Right atrium auricular region (tissue), 2 donors: ENCODE measurements at regions not wholly inside any gene's neighbourhood (a gene's known extent, or its start where the extent isn't known, plus 50 kb on each side); places are given as distances from the start of the nearest gene placed in this dataset.

Experiments
- DNase-seq: peaks from one replicate; pipeline ENCODE4 v3.0.0-alpha.2; 2019; ENCODE audit warnings: low spot score
- H3K27ac ChIP-seq, 2 donors: fragments of 200-600 bp; sonication (generic); 1 replicate in 1 of 2; 2 replicates in 1 of 2; pipeline ENCODE4 v1.5.1; 2016 to 2019
- H3K27me3 ChIP-seq, 2 donors: fragments of 200-600 bp; sonication (generic); one replicate each; pipeline versions ENCODE4 v1.5.1 to v1.6.0; 2017 to 2019
- H3K36me3 ChIP-seq: fragments of 200-600 bp; sonication (generic); one replicate; pipeline ENCODE4 v1.5.1; 2016
- H3K4me1 ChIP-seq, 2 donors: fragments of 200-600 bp; sonication (generic); one replicate each; pipeline versions ENCODE4 v1.5.1 to v1.6.0; 2017 to 2019
- H3K4me3 ChIP-seq, 2 donors: fragments of 200-600 bp; sonication (generic); 1 replicate in 1 of 2; 2 replicates in 1 of 2; pipeline ENCODE4 v1.5.1; 2017 to 2019; ENCODE audit warnings: mild to moderate bottlenecking in 1 of 2, moderate library complexity in 1 of 2
- H3K9me3 ChIP-seq, 2 donors: fragments of 200-600 bp; sonication (generic); one replicate each; pipeline ENCODE4 v1.5.1; 2019
- TF ChIP-seq, protein P1 (sequence below), 2 donors: fragments of 200-600 bp; sonication (generic); IDR thresholded peaks; one replicate each; pipeline ENCODE4 v1.5.1; 2019; ENCODE audit warnings: antibody characterized with exemption in 2 of 2

DNA sequence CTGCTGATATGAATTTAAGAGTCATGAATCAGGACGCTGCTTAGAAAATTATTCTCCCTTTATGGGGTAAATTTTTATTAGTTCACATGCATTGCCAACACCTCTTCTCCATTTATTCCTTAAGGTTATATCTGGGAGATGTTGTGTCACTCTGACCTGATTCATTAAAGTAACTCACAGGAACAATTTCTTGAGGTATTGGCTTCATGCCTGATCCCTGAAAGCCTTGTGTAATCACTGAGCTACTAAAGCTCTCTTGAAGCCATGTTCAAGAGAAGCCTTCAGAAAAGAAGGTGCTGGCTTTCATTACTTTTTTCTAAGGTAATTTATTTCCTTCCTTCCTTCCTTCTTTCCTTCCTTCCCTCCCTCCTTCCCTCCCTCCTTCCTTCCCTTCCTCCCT lies 420.6 kb downstream of the RAB38 start:
- Histone ChIP-seq H3K27ac (no peak overlapping the region), H3K4me1 (no peaks in the 10 kb centered on the region), H3K36me3 (no peaks in the 10 kb centered on the region), H3K9me3 (no peaks in the 10 kb centered on the region), H3K4me3 (no peak overlapping the region), H3K27me3 (no peaks in the 10 kb centered on the region)
- DNase-seq, result no peak
- TF ChIP-seq, protein P1, sequence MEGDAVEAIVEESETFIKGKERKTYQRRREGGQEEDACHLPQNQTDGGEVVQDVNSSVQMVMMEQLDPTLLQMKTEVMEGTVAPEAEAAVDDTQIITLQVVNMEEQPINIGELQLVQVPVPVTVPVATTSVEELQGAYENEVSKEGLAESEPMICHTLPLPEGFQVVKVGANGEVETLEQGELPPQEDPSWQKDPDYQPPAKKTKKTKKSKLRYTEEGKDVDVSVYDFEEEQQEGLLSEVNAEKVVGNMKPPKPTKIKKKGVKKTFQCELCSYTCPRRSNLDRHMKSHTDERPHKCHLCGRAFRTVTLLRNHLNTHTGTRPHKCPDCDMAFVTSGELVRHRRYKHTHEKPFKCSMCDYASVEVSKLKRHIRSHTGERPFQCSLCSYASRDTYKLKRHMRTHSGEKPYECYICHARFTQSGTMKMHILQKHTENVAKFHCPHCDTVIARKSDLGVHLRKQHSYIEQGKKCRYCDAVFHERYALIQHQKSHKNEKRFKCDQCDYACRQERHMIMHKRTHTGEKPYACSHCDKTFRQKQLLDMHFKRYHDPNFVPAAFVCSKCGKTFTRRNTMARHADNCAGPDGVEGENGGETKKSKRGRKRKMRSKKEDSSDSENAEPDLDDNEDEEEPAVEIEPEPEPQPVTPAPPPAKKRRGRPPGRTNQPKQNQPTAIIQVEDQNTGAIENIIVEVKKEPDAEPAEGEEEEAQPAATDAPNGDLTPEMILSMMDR (IDR thresholded peaks at IDR 0.05), result no peak

DNA sequence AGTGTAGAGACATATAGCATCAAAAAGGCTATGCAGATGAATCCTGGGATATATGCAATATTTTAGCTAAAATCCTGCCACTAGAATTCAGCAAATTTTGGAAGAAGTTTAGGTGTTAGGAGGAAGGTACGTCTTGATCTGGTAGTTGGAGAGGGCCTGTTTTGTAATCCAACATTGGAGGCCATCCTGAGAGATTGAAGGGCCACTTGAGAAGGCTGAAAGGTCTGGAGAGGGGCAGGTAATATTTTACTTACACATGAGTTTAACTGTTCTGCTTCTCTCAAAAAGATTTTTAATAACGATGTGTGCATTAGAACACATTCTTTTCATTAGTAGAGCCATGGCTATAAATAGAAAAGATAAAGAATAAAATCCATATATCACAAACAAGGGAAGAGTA lies 422.1 kb downstream of the RAB38 start:
- DNase-seq, result no peak
- H3K4me1 ChIP-seq, result no peaks in the 10 kb centered on the region
- TF ChIP-seq, protein P1 (IDR thresholded peaks at IDR 0.05), result no peak
- H3K36me3 ChIP-seq, result no peaks in the 10 kb centered on the region
- no peaks in the 10 kb centered on the region for H3K9me3 ChIP-seq
- H3K27ac ChIP-seq, result no peak overlapping the region
- no peaks in the 10 kb centered on the region for H3K27me3 ChIP-seq
- no peak overlapping the region for H3K4me3 ChIP-seq

- Histone ChIP-seq H3K27ac (no peak overlapping the region), H3K9me3 (no peaks in the 10 kb centered on the region), H3K27me3 (no peaks in the 10 kb centered on the region), H3K4me3 (no peak overlapping the region), H3K4me1 (no peaks in the 10 kb centered on the region), H3K36me3 (no peaks in the 10 kb centered on the region)
- no peak for DNase-seq
- TF ChIP-seq, protein P1 (IDR thresholded peaks at IDR 0.05), result no peak
Measured at GRCh38 chr11:87743007-87743406, 432.2 kb downstream of the RAB38 start.

- no peak for DNase-seq
- Histone ChIP-seq H3K36me3 (no peaks in the 10 kb centered on the region), H3K27me3 (no peaks in the 10 kb centered on the region), H3K4me3 (no peak overlapping the region), H3K9me3 (no peaks in the 10 kb centered on the region), H3K4me1 (no peaks in the 10 kb centered on the region), H3K27ac (no peak overlapping the region)
- TF ChIP-seq, protein P1 (IDR thresholded peaks at IDR 0.05), result no peak
Measured at GRCh38 chr11:87740968-87741367, 434.3 kb downstream of the RAB38 start.

- Histone ChIP-seq H3K27ac (no peak overlapping the region), H3K4me3 (no peak overlapping the region), H3K4me1 (no peaks in the 10 kb centered on the region), H3K36me3 (no peaks in the 10 kb centered on the region), H3K9me3 (no peaks in the 10 kb centered on the region), H3K27me3 (no peaks in the 10 kb centered on the region)
- DNase-seq, result no peak
- TF ChIP-seq, protein P1 (IDR thresholded peaks at IDR 0.05), result no peak
Measured at GRCh38 chr11:87740451-87740850, 434.8 kb downstream of the RAB38 start.

GRCh38 chr11:87739766-87740165 lies 435.5 kb downstream of the RAB38 start:
- H3K27ac ChIP-seq, result no peak overlapping the region
- no peak overlapping the region for H3K4me3 ChIP-seq
- no peaks in the 10 kb centered on the region for H3K9me3 ChIP-seq
- no peak for DNase-seq
- TF ChIP-seq, protein P1 (IDR thresholded peaks at IDR 0.05), result no peak
- H3K4me1 ChIP-seq, result no peaks in the 10 kb centered on the region
- no peaks in the 10 kb centered on the region for H3K27me3 ChIP-seq
- H3K36me3 ChIP-seq, result no peaks in the 10 kb centered on the region
